Inflammatory macrophage (primary cell): ENCODE measurements at regions not wholly inside any gene's neighbourhood (a gene's known extent, or its start where the extent isn't known, plus 50 kb on each side); places are given as distances from the start of the nearest gene placed in this dataset.

ENCODE experiments used
- DNase-seq, 2 donors: peaks; one replicate each; pipeline ENCODE4 v3.0.0-alpha.2; 2020 to 2022

GRCh38 chr12:28601570-28602058, 411.4 kb downstream of the CCDC91 start:
- no peak for DNase-seq

- no peak for DNase-seq
These were observed 412.5 kb downstream of the CCDC91 start for GRCh38 chr12:28602786-28603185.

GRCh38 chr12:28603239-28603638, 413.0 kb downstream of the CCDC91 start:
- DNase-seq = no peak

DNA sequence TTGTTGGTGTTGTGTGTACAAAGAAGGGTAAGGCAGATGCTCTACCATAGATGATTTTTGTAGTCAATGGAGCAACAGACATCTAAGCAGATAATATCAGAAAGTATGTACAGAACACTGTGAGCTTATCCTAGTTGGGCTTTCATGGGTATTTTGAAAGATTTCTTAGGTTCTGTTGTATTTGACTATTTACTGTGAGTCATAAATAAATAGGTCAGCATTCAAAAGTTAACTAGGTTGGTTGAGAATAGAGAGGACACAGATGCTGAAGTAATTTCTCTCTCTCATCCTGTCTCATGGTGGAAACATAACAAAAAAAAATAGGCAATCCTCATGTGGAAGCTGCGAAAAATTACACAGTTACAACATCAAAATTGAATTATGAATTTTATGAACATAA, 413.5 kb downstream of the CCDC91 start:
- DNase-seq = no peak

DNA sequence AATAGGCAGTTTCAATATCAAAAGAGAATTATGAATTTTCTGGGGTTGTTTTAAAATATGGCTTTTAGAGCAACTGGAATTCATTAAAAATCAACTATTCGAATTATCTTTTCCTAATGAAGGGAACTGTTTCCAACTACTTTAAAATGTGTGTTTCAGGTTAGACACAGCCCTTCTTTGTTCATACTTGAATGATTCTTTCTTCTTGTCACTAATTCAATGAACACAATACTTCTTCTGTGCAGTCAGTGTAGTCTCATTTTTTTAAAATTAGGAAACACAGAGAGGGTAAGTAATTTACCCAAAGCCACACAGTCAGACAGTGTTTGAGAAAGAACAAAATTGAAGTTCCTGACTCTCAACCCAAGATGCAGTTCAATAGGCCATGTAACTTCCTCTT, 414.0 kb downstream of the CCDC91 start:
- no peak for DNase-seq

DNA sequence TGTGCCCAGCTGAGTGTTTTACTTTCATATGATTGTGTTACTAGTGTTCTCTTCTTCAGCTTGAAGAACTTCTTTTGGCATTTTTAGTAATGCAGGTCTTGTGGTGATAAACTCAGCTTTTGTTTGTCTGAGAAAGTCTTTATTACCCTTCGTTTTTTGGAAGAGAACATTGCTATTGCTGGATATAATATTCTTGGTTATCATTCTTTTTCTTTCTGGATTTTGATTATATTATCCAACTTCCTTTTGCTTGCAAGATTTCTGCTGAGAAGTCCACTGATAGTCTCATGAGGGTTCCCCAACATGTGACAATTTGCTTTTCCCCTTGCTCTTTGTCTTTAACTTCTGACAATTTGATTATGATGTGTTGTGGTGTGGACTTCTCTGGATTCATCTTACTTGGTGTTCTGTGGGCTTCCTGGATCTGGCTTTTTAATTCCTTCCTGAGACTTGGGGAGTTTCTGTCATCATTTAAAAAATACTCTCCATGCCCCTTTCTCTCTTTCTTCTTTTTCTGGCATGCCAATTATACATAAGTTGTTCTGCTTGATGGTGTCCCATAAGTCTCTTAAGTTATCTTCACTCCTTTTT, 416.8 kb downstream of the CCDC91 start:
- no peak for DNase-seq

GRCh38 chr12:28610401-28611114, 420.3 kb downstream of the CCDC91 start:
- DNase-seq = no peak

- no peak for DNase-seq
These were observed 420.8 kb downstream of the CCDC91 start for GRCh38 chr12:28611115-28611435.

DNA sequence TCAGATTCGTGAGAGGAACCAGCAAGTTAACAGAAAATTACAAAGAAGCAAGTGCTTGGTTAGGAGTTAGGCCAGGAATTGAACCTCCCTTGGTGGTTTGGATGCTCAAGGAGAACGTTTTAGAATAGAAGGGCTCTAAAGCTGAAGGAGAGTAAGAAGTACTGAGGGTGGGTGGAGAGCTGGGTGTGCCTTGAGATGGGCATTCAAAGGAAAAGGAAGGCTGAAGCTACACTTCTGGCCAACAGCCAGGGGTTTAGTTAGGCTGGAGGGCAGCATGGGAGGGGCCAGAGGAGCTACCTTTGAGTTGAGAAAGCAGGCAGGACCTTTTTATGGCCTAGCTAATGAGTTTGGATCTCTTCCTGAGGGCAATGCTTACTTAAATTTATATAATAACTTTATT, 421.2 kb downstream of the CCDC91 start:
- DNase-seq = no peak

- no peak for DNase-seq
These were observed 427.9 kb downstream of the CCDC91 start for GRCh38 chr12:28618171-28618570.

DNA sequence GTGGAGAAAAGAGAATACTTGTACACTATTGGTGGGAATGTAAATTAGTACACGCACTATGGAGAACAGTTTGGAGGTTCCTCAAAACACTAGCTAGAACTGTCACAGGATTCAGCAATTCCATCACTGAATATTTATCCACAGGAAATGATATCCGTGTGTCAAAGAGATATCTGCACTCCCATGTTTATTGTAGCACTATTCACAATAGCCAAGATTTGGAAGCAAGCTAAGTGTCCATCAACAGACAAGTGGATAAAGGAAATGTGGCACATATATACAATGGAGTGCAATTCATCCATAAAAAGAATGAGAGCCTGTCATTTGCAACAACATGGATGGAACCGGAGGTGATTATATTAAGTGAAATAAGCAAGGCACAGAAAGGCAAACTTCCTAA, 428.5 kb downstream of the CCDC91 start:
- no peak for DNase-seq

DNA sequence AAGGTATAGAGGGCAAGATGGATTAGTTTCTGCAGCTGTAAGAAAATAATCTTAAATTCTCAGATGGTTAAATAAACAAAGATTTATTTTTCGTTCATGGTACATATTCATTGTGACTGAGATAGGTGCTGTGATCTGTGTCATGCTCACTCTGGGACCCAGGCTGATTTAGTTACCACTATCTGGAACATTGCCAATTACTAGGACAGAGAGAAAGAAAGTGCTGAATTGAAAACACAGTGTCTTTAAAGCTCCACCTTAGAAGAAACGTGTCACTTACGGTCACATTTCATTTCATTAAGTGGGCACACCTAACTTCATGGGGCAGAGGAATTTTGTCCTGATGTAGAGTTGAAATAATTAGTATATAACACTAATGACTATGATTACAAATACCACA, 430.0 kb downstream of the CCDC91 start:
- no peak for DNase-seq

DNA sequence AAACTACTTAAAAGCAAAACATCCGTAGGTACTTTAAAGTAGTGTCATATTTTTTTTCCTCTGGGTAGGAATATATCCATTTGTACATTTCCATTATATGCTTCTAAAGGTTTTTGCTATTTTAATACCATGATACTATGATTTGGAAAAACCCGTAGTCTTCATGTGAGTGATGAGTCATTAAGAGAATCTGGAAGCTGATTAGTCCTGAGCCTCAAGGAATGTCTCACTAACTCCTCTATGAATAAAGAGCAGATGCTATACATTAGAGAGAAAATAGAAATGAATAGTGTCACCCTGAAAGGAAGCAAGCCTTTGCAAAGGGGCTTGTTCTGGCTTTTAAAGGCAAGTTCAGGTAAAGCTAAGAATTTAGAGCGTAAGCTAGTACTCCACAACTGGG, 432.1 kb downstream of the CCDC91 start:
- DNase-seq = no peak

GRCh38 chr12:28626504-28626903, 436.2 kb downstream of the CCDC91 start:
- DNase-seq = no peak

DNA sequence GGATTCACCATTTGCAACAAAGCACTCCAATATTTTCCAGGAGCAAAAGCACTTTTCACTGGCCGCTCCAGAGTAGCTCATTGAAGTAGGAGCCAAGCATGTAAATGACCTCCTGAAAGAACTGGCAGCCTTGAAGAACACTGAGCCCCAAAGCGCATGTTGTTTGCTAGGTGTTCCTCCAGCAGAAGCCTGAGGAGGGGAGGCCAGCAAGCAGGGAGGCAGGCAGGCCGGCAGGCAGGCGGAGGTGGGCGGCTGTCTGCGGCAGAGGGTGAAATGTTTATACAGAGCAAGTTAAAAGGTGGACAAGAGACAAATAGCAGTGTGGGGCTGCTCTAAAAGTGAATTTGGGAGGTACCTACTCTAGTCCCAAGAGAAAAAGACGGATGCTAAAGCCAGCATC, 439.4 kb downstream of the CCDC91 start:
- no peak for DNase-seq

- no peak for DNase-seq
These were observed 441.6 kb downstream of the CCDC91 start for GRCh38 chr12:28631831-28632230.

GRCh38 chr12:28640519-28640918, 450.3 kb downstream of the CCDC91 start:
- no peak for DNase-seq

GRCh38 chr12:28645436-28645835, 455.2 kb downstream of the CCDC91 start:
- no peak for DNase-seq

DNA sequence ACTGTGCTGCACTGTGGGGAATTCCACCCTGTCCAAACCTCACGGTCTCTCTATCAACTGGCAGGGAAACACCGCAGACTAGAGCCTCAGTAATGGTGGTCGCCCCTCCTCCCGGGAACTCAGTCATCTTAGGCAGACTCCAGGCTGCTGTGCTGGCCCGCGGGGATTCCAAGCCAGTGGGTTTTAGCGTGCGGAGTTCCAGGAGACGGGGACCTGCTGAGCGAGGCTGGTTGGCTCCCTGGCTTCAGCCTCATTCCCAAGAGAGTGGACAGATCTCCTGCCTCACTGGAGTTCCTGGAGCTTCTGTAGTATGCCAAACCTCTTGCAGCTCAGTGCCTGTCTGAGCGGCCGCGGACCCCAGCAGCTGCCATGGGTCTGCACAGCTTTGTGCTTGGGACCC, 455.6 kb downstream of the CCDC91 start:
- DNase-seq = no peak

DNA sequence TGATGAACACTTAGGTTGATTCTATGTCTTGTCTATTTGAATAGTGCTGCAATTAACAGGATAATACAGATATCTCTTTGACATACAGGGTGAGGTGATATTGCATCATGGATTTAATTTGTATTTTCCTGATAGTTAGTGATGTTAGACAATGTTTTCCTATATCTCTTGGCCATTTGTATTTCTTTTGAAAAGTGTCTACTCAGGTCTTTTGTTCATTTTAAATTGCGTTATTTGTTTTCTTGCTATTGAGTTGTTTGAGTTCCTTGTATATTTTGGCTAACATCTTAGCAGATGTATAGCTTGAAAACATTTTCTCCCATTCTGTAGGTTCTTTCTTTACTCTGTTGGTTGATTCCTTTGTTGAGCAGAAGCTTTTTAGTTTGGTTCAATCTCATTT, 460.6 kb downstream of the CCDC91 start:
- no peak for DNase-seq

GRCh38 chr12:28652239-28652638, 462.0 kb downstream of the CCDC91 start:
- DNase-seq = no peak

DNA sequence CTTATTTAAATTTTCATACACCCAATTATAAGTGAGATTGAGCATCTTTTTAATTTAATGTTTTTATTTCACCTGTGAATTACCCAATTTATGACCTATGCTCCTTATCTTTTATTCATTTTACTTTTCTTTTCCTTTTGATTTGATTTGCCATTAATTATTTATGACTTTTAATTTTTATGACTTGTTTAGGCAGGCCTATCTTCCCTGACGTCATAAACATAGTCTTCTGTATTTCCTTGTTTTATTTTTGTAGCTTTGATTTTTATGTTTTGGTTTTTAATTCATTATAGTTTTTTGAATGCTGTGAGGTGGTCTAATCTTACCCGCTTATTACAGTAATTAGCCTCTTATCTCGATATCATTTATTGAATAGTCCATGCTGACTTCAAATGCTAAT, 467.1 kb upstream of the FAR2 start:
- DNase-seq = no peak

DNA sequence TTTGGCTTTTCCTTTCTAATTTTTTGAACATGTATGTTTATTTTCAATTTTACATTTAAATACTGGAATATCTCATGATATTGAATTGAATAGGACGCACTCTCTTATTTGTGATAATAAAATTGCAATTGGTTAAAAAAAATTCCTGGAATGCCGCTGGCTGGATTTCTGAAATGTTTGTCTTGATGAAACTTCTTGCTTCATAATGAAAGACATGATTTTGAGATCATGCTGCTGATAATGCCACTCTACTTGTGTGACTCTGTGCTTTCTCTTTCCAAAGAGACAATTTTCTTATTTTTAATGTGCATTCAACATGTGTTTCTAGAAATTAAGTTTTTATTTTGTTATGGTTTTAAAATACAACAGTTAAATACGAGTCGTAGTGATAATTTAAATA, 465.7 kb upstream of the FAR2 start:
- no peak for DNase-seq

DNA sequence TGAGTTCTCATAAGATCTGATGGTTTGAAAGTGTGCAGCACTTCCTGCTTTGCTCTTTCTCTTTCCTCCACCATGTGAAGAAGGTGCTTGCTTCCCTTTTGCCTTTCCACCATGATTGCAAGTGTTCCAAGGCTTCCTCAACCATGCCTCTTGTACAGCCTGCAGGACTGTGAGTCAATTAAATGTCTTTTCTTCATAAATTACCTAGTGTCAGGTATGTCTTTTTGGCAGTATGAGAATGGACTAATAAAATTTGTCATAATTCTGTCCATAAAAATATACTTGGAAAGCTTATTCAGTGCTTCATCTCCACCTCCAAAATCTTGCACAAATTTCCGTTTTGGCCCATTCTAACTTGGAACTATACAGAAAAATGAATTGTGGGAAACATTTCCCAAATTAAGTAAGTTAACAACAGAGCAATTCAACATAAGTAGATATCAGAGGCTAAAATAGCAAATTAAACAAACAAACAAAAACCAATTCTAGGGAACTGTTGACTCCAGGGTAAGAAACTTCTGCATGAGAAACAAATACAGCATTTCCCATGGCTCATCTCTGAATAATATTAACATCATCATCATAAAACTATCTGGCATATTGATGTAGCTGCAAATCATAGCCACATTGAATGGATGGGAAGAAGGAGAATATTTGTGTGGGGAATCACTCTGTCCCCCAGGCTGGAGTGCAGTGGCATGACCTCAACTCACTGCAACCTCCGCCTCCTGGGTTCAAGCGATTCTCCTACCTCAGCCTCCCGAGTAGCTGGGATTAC, 459.5 kb upstream of the FAR2 start:
- DNase-seq = no peak
